HG03135 (cell line): ENCODE measurements at regions not wholly inside any gene's neighbourhood (a gene's known extent, or its start where the extent isn't known, plus 50 kb on each side); places are given as distances from the start of the nearest gene placed in this dataset.

Experiments
- ATAC-seq: cut with Tn5 transposase; IDR thresholded peaks from one replicate; pipeline ENCODE4 v1.9.1; 2021; ENCODE audit warnings: mild to moderate bottlenecking, moderate library complexity; ENCODE audit not compliant: unreplicated experiment

GRCh38 chr5:38032149-38032548, 192.3 kb upstream of the GDNF start:
- ATAC-seq: no peak

GRCh38 chr5:38031304-38031703, 191.5 kb upstream of the GDNF start:
- ATAC-seq: no peak

DNA sequence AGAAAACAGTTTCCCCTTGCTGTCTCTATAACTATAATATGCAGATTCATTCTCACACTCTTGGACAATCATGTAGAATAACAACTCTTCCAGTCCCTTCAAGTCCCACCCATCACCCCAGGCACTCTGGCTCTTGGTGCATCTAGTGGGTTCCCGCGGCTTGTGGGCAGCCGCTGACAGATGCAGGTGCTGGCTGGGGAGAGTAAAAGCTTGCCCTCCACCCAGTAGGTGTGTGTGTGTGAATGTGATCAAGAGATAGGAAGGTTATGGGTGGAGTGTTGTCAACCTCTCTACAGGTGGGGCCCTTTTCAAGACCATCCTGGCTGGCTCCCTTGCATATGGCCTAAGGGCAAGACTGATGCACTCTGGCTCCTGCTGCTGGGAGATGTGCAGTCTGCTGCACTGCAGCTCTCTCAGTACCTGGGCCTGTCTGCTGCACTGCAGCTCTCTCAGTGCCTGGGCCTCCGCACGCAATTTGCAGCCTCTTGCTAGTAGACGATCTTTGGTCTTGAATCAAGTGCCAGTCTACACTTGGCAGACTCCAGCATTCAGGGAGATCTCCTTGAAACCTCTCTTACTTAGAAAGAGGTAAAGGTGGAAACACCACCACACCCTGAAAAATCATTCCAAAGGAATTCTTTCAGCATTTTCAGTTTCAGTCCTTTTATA, 189.7 kb upstream of the GDNF start:
- no peak for ATAC-seq

- no peak for ATAC-seq
These were observed 184.0 kb upstream of the GDNF start for GRCh38 chr5:38023799-38024198.

DNA sequence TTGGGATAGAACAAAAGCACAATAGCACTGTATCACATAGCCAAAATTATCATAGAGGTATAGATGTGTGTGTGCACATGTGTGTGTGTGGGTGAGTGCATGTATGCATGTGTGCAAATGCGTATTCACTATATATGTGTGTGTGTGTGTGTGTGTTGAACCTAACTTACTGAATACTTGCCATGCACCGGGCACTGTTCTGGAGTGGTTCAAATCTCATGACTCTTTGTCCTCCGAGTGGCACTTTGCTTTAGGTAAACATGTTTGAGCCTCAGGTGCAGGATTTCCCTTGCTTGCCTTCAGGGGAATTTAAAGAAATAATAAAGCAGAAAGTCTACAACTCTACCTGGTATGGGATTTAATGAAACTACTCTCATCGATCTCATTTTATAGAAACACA, 183.5 kb upstream of the GDNF start:
- no peak for ATAC-seq

GRCh38 chr5:38022631-38023030, 182.8 kb upstream of the GDNF start:
- no peak for ATAC-seq

GRCh38 chr5:38018016-38018415, 178.2 kb upstream of the GDNF start:
- ATAC-seq: no peak

GRCh38 chr5:38013107-38013506, 173.3 kb upstream of the GDNF start:
- ATAC-seq: no peak

DNA sequence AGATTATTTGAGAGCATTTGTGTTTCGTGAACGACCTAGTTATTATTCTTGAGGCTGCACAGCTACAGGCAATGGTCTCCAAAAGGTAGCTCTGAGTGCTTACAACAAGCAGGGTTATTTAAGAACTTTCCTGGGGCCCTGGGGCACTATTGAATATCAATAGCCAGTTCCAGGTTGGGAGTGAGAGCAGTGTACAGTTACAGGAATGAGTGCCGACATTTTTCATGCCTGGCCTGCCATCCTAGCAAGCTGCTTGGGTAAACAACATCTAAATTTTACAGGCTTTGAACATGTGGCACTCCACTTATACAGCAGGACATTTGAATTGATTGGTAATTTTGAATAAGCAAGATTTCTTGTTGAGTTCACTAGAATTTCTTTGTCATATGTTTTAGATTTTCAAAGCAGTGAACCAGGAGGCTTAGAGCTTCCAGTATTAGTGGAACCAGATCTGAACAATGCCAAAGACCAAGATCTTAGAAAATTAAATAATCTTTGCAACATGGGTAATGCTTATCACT, 171.9 kb upstream of the GDNF start:
- no peak for ATAC-seq

GRCh38 chr5:38009749-38010358, 170.0 kb upstream of the GDNF start:
- ATAC-seq: no peak

DNA sequence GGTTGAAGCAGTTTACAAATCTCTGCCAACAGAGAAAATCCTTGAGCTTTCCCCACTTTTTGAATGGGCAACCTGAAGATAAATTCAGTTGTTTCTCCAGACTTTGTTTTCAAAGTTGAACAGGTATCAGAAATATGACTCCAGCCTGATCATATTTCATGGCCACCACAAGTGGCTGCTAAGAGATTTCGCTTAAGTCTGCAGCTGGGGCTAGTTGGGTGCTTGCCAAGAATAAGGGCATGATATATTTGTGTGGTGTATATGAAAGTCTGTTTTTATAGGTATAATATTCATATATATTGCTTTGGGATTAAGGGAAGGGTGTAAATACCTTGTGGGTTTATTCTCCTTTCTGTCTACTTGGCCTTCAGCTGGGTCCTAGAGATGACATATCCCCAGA, 168.4 kb upstream of the GDNF start:
- ATAC-seq: no peak

GRCh38 chr5:37999593-37999992, 159.8 kb upstream of the GDNF start:
- no peak for ATAC-seq

GRCh38 chr5:37996918-37997317, 157.1 kb upstream of the GDNF start:
- ATAC-seq: no peak

DNA sequence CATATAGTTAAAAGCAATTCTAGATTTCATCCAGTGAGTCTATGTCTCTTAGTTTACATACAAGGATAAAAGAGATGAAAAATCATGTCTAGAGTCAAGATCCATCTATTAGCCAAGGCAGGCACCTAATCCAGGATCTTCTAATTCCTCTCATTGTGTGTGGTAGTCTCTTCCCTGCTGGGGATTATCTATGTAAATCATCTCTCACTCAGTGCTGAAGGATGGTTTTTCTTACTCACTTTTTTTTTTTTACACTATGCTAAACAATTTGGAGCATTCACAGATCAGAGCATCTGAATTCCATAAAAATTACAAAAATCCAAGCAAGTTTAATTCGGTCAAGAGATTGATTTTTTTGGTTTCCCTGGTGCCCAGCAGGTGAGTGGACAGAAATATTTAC, 154.9 kb upstream of the GDNF start:
- ATAC-seq: no peak

DNA sequence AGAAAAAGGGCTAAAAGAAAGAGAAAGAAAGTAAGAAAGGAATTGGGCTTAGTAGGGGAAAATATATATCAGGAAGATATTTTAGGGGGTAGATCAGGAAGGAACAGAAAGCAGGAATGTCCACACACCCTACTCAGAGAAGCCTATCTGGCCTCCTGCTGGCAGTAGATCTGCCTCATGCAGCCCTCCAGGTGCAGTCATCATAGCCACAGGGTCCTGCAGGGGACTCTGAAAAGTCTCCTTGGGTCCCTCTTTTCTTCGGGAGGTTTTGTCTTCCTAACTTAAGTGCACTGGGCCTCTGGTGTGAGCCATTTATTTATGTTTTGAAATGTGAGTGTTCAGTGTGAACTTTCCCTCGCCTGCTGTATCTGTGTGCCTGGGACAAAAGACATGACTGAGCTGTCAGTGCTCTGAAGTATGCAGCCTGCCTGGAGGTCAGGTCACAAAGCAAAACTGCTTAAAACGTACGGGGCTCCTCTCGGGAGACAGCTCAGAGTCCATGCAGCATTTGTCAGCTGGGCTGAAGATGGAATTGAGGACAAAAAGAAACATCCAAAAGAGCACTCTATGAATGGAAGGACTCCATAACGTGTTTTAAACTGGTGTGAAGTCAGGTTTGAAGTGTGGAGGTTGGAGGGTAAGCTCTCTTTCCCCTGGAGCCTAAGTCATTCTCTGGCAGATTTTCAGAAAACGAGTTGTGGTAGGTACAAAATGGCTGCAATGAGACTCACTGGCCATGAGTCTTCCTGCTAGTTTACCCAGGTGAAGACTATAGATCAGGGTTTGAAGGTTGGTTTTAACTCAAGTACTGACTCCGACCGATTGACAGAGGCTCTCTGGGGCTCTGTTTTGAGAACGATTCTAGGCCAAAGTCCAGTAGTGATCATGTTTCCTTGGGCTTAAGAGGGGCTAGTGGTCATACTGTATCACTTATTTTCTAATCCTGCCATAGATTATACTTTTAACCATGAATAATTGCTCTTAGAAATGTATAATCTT, 151.8 kb upstream of the GDNF start:
- ATAC-seq: no peak

GRCh38 chr5:37989884-37990283, 150.0 kb upstream of the GDNF start:
- no peak for ATAC-seq

DNA sequence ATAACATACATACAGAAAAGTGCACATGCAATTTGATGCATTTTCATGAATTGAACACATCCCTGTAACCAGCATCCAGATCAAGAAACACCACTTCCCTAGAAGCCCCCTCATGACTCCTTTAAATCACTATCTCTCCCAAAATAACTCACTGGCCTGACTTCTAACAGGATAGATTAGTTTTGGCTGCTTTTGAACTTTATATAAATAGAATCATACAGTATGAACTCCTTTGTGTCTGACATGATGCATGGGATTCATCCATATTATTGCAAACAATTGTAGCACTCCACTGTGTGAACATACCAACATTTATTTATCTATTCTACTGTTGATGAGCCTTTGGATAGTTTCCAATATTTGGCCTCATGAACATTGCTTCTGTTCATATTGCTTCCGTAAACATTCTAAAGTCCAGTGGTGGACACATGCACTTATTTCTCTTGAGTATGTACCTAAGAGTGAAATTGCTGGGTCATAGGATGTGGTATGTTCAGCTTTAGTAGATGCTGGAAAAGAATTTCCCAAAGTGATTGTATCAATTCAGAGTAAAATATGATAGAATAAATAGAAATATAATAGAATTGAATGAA, 148.7 kb upstream of the GDNF start:
- no peak for ATAC-seq

DNA sequence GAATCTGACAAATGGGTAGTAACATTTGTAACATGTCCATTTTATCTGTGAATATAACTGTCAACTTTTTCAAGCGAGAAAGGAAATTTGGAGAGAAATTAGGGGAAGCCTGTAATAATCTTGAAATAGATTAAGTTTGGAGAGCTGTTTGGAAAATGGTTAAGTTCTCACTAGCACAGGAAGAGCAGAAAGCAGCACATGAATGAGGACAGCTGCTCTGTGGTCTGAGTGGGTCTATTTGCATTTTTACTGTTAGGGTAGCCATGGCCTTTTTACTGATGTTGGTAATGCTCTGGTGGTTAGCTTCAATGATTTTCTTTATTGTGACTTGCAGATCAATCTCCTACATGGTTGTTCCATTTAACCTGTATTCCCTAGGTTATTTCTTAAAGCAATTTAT, 144.5 kb upstream of the GDNF start:
- no peak for ATAC-seq

- ATAC-seq: no peak
These were observed 143.6 kb upstream of the GDNF start for GRCh38 chr5:37983463-37983862.

- ATAC-seq: no peak
These were observed 139.7 kb upstream of the GDNF start for GRCh38 chr5:37979559-37979958.

DNA sequence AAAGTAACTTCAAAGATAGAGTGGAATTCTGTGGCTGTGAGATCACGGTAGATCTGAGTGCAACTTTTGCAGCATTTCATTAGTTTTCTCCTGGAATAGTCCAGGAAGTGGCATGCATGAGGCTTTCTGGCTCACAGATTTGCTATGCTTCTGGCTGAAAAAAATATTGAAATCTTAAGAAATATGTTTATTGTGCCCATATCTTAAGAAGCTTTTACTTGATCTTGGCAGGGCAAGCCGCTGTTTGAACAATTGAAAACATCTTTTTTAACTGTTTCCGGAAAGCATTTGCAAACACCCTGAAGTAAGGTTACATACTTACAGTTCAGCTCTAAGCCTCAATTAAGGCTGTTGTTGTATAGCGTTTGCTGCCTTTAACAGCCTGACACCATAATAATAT, 135.7 kb upstream of the GDNF start:
- no peak for ATAC-seq
